H9 (cell line): ENCODE measurements at regions not wholly inside any gene's neighbourhood (a gene's known extent, or its start where the extent isn't known, plus 50 kb on each side); places are given as distances from the start of the nearest gene placed in this dataset.

Experiments
- DNase-seq: peaks from one replicate; pipeline ENCODE4 v3.0.0-alpha.2; 2017
- H2AFZ ChIP-seq: one replicate; pipeline ENCODE4 v1.6.1; 2013; ENCODE audit warnings: mild to moderate bottlenecking, low read length, control low read depth, moderate library complexity
- H2AK5ac ChIP-seq: 2 replicates; pipeline ENCODE4 v1.6.1; 2013; ENCODE audit warnings: low read length, control low read depth, mixed read lengths; ENCODE audit not compliant: insufficient read length
- H2BK120ac ChIP-seq: one replicate; pipeline ENCODE4 v1.6.1; 2013; ENCODE audit warnings: low read depth, mild to moderate bottlenecking, low read length, control low read depth, inconsistent platforms; ENCODE audit not compliant: poor library complexity, severe bottlenecking
- H2BK12ac ChIP-seq: 2 replicates; pipeline ENCODE4 v1.6.1; 2013; ENCODE audit warnings: low read length, control low read depth, mixed read lengths, low read depth; ENCODE audit not compliant: insufficient read length
- H2BK15ac ChIP-seq: 2 replicates; pipeline ENCODE4 v1.6.1; 2013; ENCODE audit warnings: low read depth, low read length, control low read depth
- H2BK20ac ChIP-seq: one replicate; pipeline ENCODE4 v1.6.1; 2013; ENCODE audit warnings: low read depth, mild to moderate bottlenecking, low read length, control low read depth, inconsistent platforms; ENCODE audit not compliant: poor library complexity, severe bottlenecking
- H2BK5ac ChIP-seq: 2 replicates; pipeline ENCODE4 v1.6.1; 2013; ENCODE audit warnings: low read length, control low read depth, mixed read lengths; ENCODE audit not compliant: insufficient read length
- H3K14ac ChIP-seq: 2 replicates; pipeline ENCODE4 v1.6.1; 2013; ENCODE audit warnings: low read length, control low read depth; ENCODE audit not compliant: insufficient read depth
- H3K18ac ChIP-seq: 2 replicates; pipeline ENCODE4 v1.6.1; 2013; ENCODE audit warnings: low read depth, mild to moderate bottlenecking, mixed read lengths, low read length, control low read depth; ENCODE audit not compliant: insufficient read length
- H3K23ac ChIP-seq: 2 replicates; pipeline ENCODE4 v1.6.1; 2013; ENCODE audit warnings: low read length, control low read depth, mixed read lengths, low read depth; ENCODE audit not compliant: insufficient read length
- H3K23me2 ChIP-seq: 2 replicates; pipeline ENCODE4 v1.6.1; 2013; ENCODE audit warnings: low read depth, mild to moderate bottlenecking, mixed read lengths, low read length, control low read depth; ENCODE audit not compliant: insufficient read length, poor library complexity, severe bottlenecking
- H3K27ac ChIP-seq: 2 replicates; pipeline ENCODE4 v1.5.1; 2013; ENCODE audit warnings: low read length, control low read depth, mixed read lengths, low read depth; ENCODE audit not compliant: insufficient read length
- H3K27me3 ChIP-seq: 2 replicates; pipeline ENCODE4 v1.6.1; 2013; ENCODE audit warnings: low read length, control low read depth, inconsistent platforms; ENCODE audit not compliant: insufficient read depth
- H3K4ac ChIP-seq: 2 replicates; pipeline ENCODE4 v1.6.1; 2013; ENCODE audit warnings: low read depth, mild to moderate bottlenecking, control low read depth, inconsistent platforms, low read length, moderate library complexity
- H3K4me1 ChIP-seq: 2 replicates; pipeline ENCODE4 v1.6.1; 2013; ENCODE audit warnings: low read length, control low read depth, inconsistent platforms; ENCODE audit not compliant: insufficient read depth
- H3K4me2 ChIP-seq: 2 replicates; pipeline ENCODE4 v1.6.1; 2013; ENCODE audit warnings: low read length, control low read depth, mixed read lengths; ENCODE audit not compliant: insufficient read length, insufficient read depth
- H3K56ac ChIP-seq: 2 replicates; pipeline ENCODE4 v1.6.1; 2013; ENCODE audit warnings: low read depth, mild to moderate bottlenecking, mixed read lengths, low read length, control low read depth; ENCODE audit not compliant: insufficient read length
- H3K79me1 ChIP-seq: 2 replicates; pipeline ENCODE4 v1.6.1; 2013; ENCODE audit warnings: low read depth, mild to moderate bottlenecking, moderate library complexity, low read length, control low read depth, inconsistent platforms; ENCODE audit not compliant: insufficient read depth, poor library complexity, severe bottlenecking
- H3K79me2 ChIP-seq: 2 replicates; pipeline ENCODE4 v1.6.1; 2013; ENCODE audit warnings: low read length, control low read depth, inconsistent platforms; ENCODE audit not compliant: insufficient read depth
- H3K9ac ChIP-seq: 2 replicates; pipeline ENCODE4 v1.6.1; 2013; ENCODE audit warnings: low read length, control low read depth, mixed read lengths; ENCODE audit not compliant: insufficient read length; ENCODE audit errors: extremely low read depth
- H3K9me3 ChIP-seq: one replicate; pipeline ENCODE4 v1.6.1; 2013; ENCODE audit warnings: low read depth, low read length, inconsistent platforms; ENCODE audit not compliant: control insufficient read depth
- H3T11ph ChIP-seq: one replicate; pipeline ENCODE4 v1.6.1; 2013; ENCODE audit warnings: mild to moderate bottlenecking, low read length, control low read depth, inconsistent platforms
- H4K20me1 ChIP-seq: one replicate; pipeline ENCODE4 v1.6.1; 2013; ENCODE audit not compliant: control insufficient read depth, insufficient read length, insufficient read depth
- H4K5ac ChIP-seq: 2 replicates; pipeline ENCODE4 v1.6.1; 2013; ENCODE audit warnings: low read depth, mild to moderate bottlenecking, mixed read lengths, low read length, control low read depth; ENCODE audit not compliant: insufficient read length
- H4K8ac ChIP-seq: replicated peaks from 2 replicates; pipeline ENCODE4 v1.6.1; 2013; ENCODE audit warnings: low read length, control low read depth, mixed read lengths, low read depth; ENCODE audit not compliant: insufficient read length
- H4K91ac ChIP-seq: 2 replicates; pipeline ENCODE4 v1.6.1; 2013; ENCODE audit warnings: low read depth, mild to moderate bottlenecking, moderate library complexity, mixed read lengths, low read length, control low read depth; ENCODE audit not compliant: insufficient read length
- H3K27ac Mint-ChIP-seq, 3 experiments: 2 replicates in 2 of 3; 3 replicates in 1 of 3; pipeline ENCODE4 v1.8.0; 2020 to 2021; ENCODE audit warnings: mixed read lengths in 3 of 3, mild to moderate bottlenecking in 1 of 3, moderate library complexity in 1 of 3
- H3K27me3 Mint-ChIP-seq: 2 replicates; pipeline ENCODE4 v1.8.0; 2021; ENCODE audit warnings: low read depth, mild to moderate bottlenecking, moderate library complexity, mixed read lengths
- H3K36me3 Mint-ChIP-seq, 3 experiments: 2 replicates in 2 of 3; 3 replicates in 1 of 3; pipeline ENCODE4 v1.8.0; 2020 to 2021; ENCODE audit warnings: low read depth in 3 of 3, mixed read lengths in 3 of 3; ENCODE audit not compliant: insufficient read depth in 1 of 3
- H3K4me1 Mint-ChIP-seq, 2 experiments: 2 replicates each; pipeline ENCODE4 v1.8.0; 2020; ENCODE audit warnings: mixed read lengths in 2 of 2
- H3K4me3 Mint-ChIP-seq, 2 experiments: 2 replicates in 1 of 2; 3 replicates in 1 of 2; pipeline ENCODE4 v1.8.0; 2020 to 2021; ENCODE audit warnings: mild to moderate bottlenecking in 2 of 2, mixed read lengths in 2 of 2, moderate library complexity in 1 of 2
- H3K9me3 Mint-ChIP-seq, 2 experiments: 2 replicates in 1 of 2; 3 replicates in 1 of 2; pipeline ENCODE4 v1.8.0; 2020; ENCODE audit warnings: mild to moderate bottlenecking in 2 of 2, mixed read lengths in 2 of 2, moderate library complexity in 1 of 2
- CTCF ChIP-seq: fragments of 200-600 bp; sonication (generic); conservative IDR thresholded peaks from 3 replicates; pipeline ENCODE4 v1.8.0; 2021; ENCODE audit warnings: antibody characterized with exemption, mild to moderate bottlenecking

- Mint-ChIP-seq H3K27ac (no peak overlapping the region; a peak in 1 of 7 replicates), H3K27me3 (no peaks in the 10 kb centered on the region; the same call in 1 of the 2 replicates), H3K9me3 (0 out of 5 replicates have a peak, but pooled peaks cover 0 to 3% of the 10 kb centered on the region in 2 experiments), H3K4me3 (no peak overlapping the region), H3K4me1 (peaks cover 6 to 9% of the 10 kb centered on the region in 2 experiments; a peak in 3 of 4 replicates), H3K36me3 (no peaks in the 10 kb centered on the region; a peak in 2 of 7 replicates)
- H3K4ac ChIP-seq: no peak overlapping the region
- H3K9me3 ChIP-seq: no peaks in the 10 kb centered on the region
- H4K20me1 ChIP-seq: no peaks in the 10 kb centered on the region
- H2BK15ac ChIP-seq: no peak overlapping the region
- H3K23me2 ChIP-seq: no peaks in the 10 kb centered on the region
- no peak overlapping the region for H2BK5ac ChIP-seq
- no peak overlapping the region for H4K8ac ChIP-seq
- no peak overlapping the region for H2BK120ac ChIP-seq
- H2AFZ ChIP-seq: no peak overlapping the region
- H3K4me2 ChIP-seq: no peak overlapping the region
- H3K56ac ChIP-seq: no peak overlapping the region
- H2AK5ac ChIP-seq: no peak overlapping the region
- H3K27me3 ChIP-seq: no peaks in the 10 kb centered on the region
- no peak for TF ChIP-seq CTCF
- no peak overlapping the region for H4K5ac ChIP-seq
- H3K79me1 ChIP-seq: no peaks in the 10 kb centered on the region
- no peak overlapping the region for H3K27ac ChIP-seq
- H3K14ac ChIP-seq: no peak overlapping the region
- no peaks in the 10 kb centered on the region for H3K79me2 ChIP-seq
- no peak overlapping the region for H4K91ac ChIP-seq
- H2BK20ac ChIP-seq: no peak overlapping the region
- H3K23ac ChIP-seq: no peak overlapping the region
- DNase-seq: no peak
- no peak overlapping the region for H3K9ac ChIP-seq
- no peak overlapping the region for H3K18ac ChIP-seq
- no peak overlapping the region for H3T11ph ChIP-seq
- H2BK12ac ChIP-seq: no peak overlapping the region
- H3K4me1 ChIP-seq: no peaks in the 10 kb centered on the region
Observed at GRCh38 chr5:68653471-68653870, 437.9 kb downstream of the PIK3R1 start.
